ENCODE measurements at regions not wholly inside any gene's neighbourhood (a gene's known extent, or its start where the extent isn't known, plus 50 kb on each side); places are given as distances from the start of the nearest gene placed in this dataset.

- peak; percentile 33 for TF ChIP-seq CTCF (IDR thresholded peaks at IDR 0.05; ENCODE audit: unreplicated experiment)
- H3K27me3 Mint-ChIP-seq (ENCODE audit: unreplicated experiment) = no peaks in the 10 kb centered on the region
- CTCF ChIA-PET = interaction anchor here (0.6 to 1.1 kb wide), 6 partner anchors 20 to 1305 kb away, joined by 3 to 5 read pairs (median 3); partner anchors contain the start of gene GPBP1
- H3K36me3 Mint-ChIP-seq (ENCODE audit: insufficient read depth, unreplicated experiment) = no peaks in the 10 kb centered on the region
- BruUV-seq (replicated peaks) = no TSS peak
- H3K4me1 Mint-ChIP-seq (ENCODE audit: low read depth, unreplicated experiment) = peaks cover 19% of the 10 kb centered on the region
- peaks cover 9% of the 10 kb centered on the region for H3K9me3 Mint-ChIP-seq (ENCODE audit: low read depth, unreplicated experiment)
- H3K27ac Mint-ChIP-seq (ENCODE audit: unreplicated experiment) = no peak overlapping the region
- H3K4me3 Mint-ChIP-seq (ENCODE audit: low read depth, unreplicated experiment) = no peak overlapping the region
- intact Hi-C loops (cut with micrococcal nuclease; ENCODE audit: unreplicated experiment) = no loop called here
- peak; percentile 44 for DNase-seq
These were observed 78.8 kb upstream of the GPBP1 start for GRCh38 chr5:57094753-57095683.

GRCh38 chr5:57097526-57097925, 76.3 kb upstream of the GPBP1 start:
- peaks cover 9% of the 10 kb centered on the region for H3K9me3 Mint-ChIP-seq (ENCODE audit: low read depth, unreplicated experiment)
- H3K4me1 Mint-ChIP-seq (ENCODE audit: low read depth, unreplicated experiment) = peaks cover 26% of the 10 kb centered on the region
- CTCF ChIA-PET = no interaction called here
- no peaks in the 10 kb centered on the region for H3K27me3 Mint-ChIP-seq (ENCODE audit: unreplicated experiment)
- intact Hi-C loops (cut with micrococcal nuclease; ENCODE audit: unreplicated experiment) = no loop called here
- TF ChIP-seq CTCF (IDR thresholded peaks at IDR 0.05; ENCODE audit: unreplicated experiment) = no peak
- no TSS peak for BruUV-seq (replicated peaks)
- no peak for DNase-seq
- H3K36me3 Mint-ChIP-seq (ENCODE audit: insufficient read depth, unreplicated experiment) = no peaks in the 10 kb centered on the region
- no peak overlapping the region for H3K4me3 Mint-ChIP-seq (ENCODE audit: low read depth, unreplicated experiment)
- H3K27ac Mint-ChIP-seq (ENCODE audit: unreplicated experiment) = no peak overlapping the region

GRCh38 chr5:57102189-57102904, 71.5 kb upstream of the GPBP1 start:
- CTCF ChIA-PET = interaction anchor here (0.6 to 0.7 kb wide), 4 partner anchors 39 to 893 kb away, joined by 3 to 5 read pairs (median 4); no protein-coding TSS in a partner anchor
- no peak overlapping the region for H3K27ac Mint-ChIP-seq (ENCODE audit: unreplicated experiment)

GRCh38 chr5:57102905-57103255, 71.0 kb upstream of the GPBP1 start:
- peaks cover 5% of the 10 kb centered on the region for H3K9me3 Mint-ChIP-seq (ENCODE audit: low read depth, unreplicated experiment)
- BruUV-seq (replicated peaks) = no TSS peak
- no peak for TF ChIP-seq CTCF (IDR thresholded peaks at IDR 0.05; ENCODE audit: unreplicated experiment)
- no peak overlapping the region for H3K27ac Mint-ChIP-seq (ENCODE audit: unreplicated experiment)
- peak overlapping the region; percentile 22 for H3K4me3 Mint-ChIP-seq (ENCODE audit: low read depth, unreplicated experiment)
- intact Hi-C loops (cut with micrococcal nuclease; ENCODE audit: unreplicated experiment) = no loop called here
- CTCF ChIA-PET = no interaction called here
- peaks cover 36% of the 10 kb centered on the region for H3K4me1 Mint-ChIP-seq (ENCODE audit: low read depth, unreplicated experiment)
- no peaks in the 10 kb centered on the region for H3K36me3 Mint-ChIP-seq (ENCODE audit: insufficient read depth, unreplicated experiment)
- DNase-seq = no peak
- no peaks in the 10 kb centered on the region for H3K27me3 Mint-ChIP-seq (ENCODE audit: unreplicated experiment)

More at GRCh38 chr5:57102189-57102904, 71.5 kb upstream of the GPBP1 start:
- no peaks in the 10 kb centered on the region for H3K27me3 Mint-ChIP-seq (ENCODE audit: unreplicated experiment)
- no peak for DNase-seq
- H3K4me3 Mint-ChIP-seq (ENCODE audit: low read depth, unreplicated experiment) = peak overlapping the region; percentile 22
- no TSS peak for BruUV-seq (replicated peaks)
- peaks cover 9% of the 10 kb centered on the region for H3K9me3 Mint-ChIP-seq (ENCODE audit: low read depth, unreplicated experiment)
- peaks cover 36% of the 10 kb centered on the region for H3K4me1 Mint-ChIP-seq (ENCODE audit: low read depth, unreplicated experiment)
- intact Hi-C loops (cut with micrococcal nuclease; ENCODE audit: unreplicated experiment) = no loop called here
- no peaks in the 10 kb centered on the region for H3K36me3 Mint-ChIP-seq (ENCODE audit: insufficient read depth, unreplicated experiment)
- no peak for TF ChIP-seq CTCF (IDR thresholded peaks at IDR 0.05; ENCODE audit: unreplicated experiment)
